LHCN-M2 (cell line): ENCODE measurements at regions not wholly inside any gene's neighbourhood (a gene's known extent, or its start where the extent isn't known, plus 50 kb on each side); places are given as distances from the start of the nearest gene placed in this dataset.
A peak's percentile ranks its signal among the peaks of the same experiment; 100 is the strongest.
"Not testable (repeated sequence)": the region's sequence is repeated elsewhere in the genome, so short reads cannot be mapped to it uniquely, and the experiment has no call there.

Experiments used
- DNase-seq: peaks from one replicate; pipeline ENCODE4 v3.0.0-alpha.2; 2012; ENCODE audit warnings: low read depth

DNA sequence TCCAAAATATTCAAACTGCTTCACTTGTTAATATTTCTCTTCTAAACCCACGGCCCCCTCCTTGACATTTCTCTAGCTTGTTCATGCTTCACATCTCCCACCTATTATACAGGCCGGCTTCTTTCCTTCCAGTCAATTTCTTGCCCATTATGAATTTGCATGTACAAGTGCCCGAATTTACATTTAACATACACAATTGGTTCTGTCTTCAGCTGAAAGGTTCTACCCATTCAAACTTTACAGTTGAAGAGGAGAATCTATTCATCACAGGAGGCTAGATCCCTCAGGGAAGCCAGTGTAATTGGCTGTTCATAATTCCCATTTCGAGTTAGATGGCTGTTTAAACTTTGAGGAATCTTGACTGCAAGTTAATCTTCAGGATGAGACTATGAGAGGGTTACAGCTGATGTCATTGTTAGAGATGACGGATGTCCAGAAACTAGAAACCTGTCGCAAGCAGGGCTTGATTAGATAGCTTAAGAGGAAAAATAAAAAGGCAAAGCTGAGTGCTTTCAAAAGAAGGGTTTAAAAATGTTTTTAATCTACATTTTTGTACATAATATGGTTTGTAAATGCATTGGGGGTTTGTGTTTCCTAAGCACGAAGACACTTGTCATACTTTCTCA, 157.0 kb downstream of the ADSS2 start:
- DNase-seq = no peak

DNA sequence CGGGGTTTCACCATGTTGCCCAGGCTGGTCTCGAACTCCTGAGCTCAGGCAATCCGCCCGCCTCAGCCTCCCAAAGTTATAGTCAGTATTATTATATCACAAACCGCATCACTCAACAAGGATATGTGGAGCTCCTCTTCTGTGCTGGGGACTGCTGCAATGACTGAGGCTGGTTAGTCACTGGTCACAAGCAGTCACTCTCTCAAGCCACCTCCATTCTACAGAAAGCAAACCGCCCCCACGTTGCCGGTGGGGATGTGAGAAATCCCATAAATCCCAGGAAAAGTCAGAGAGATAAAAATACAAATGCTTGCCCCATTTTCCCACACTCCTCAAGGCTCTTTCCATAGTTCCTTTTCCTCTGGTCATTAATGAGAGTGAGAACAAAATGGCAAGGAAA, 155.7 kb downstream of the ADSS2 start:
- DNase-seq = no peak

DNA sequence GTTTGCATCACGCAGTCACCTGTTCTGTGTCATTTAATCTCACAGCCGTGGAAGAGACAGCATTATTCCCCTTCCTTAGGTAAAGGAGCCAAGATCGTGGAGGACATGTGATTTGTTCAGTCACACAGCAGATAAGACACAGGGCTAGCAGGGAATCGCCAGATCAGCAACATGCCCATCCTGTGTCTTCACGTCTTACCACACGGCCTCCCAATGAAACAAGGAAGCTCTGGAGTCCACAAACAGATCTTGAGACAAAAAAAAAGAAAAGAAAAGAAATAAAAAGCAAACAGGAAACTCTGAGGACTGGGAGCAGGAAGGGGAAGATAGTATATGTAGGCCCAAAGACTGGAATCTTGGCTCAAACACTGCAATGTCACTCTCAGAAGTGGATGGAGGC, 155.3 kb downstream of the ADSS2 start:
- no peak for DNase-seq

DNA sequence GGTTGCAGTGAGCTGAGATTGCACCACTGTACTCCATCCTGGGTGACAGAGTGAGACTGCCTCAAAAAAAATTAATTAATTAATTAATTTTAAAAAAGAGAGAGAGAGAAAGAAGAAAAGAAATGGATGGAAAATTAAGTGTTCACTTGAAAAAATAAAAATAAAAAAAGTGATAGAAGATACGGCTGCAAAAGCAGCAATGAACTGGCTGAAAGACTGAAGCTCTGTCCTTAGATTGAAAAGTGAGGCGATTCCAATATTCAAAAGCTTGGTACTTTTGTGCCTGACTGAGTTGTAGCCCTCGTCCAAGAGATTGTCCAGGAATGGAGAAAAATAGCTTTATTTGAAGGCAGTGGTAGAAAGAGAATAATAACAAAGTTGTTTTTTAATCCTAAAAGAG, 154.6 kb downstream of the ADSS2 start:
- DNase-seq = no peak

DNA sequence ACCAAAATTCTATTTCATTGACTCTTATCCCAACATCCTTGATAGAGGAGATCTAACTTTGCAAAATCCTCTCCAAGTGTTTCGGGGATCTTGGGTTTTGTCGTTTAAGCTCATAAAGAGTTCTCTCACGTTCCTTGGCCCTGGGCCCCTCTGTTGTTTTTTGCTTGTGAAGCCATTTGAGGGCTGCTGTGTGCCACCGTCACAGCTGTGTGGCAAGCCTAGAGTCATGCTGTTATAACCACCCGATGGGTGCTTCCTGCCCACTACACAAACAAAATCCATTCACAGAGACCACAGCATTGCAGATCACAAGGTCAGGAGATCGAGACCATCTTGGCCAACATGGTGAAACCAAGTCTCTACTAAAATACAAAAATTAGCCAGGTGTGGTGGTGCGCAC, 154.1 kb downstream of the ADSS2 start:
- no peak for DNase-seq

DNA sequence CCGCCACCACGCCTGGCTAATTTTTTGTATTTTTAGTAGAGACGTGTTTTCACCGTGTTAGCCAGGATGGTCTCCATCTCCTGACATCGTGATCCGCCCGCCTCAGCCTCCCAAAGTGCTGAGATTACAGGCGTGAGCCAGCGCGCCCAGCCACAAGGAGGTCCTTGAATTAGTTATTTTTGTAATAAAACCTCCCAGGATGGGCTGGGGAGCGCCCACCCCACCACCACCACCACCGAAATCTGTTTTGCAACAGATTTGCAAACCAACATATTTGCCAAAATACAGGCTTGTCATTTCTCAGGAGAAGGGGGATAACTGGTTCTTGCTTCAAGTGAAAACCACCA, 151.7 kb downstream of the ADSS2 start:
- not testable (repeated sequence) for DNase-seq

DNA sequence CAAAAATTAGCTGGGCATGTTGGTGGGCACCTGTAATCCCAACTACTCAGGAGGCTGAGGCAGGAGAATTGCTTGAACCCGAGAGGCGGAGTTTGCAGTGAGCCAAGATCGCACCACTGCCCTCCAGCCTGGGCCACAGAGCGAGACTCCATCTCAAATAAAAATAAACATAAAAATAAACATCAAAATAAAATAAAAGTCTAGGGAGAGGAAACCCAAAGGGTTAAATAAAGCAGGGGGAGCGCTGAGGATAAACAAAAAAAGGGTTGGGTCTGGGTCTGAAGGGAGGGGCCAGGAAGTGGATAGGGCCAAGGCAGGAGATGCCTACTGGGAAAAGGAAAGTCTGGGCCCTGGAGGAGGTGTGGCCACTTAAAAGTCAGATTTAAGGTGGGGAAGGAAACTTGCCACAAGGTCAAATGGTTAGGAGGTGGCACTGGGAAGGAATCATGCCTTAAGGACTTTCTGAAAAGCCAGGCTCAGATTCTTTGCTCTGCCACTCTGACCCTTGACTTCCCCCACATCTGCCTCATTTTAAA, 150.0 kb downstream of the ADSS2 start:
- no peak for DNase-seq

DNA sequence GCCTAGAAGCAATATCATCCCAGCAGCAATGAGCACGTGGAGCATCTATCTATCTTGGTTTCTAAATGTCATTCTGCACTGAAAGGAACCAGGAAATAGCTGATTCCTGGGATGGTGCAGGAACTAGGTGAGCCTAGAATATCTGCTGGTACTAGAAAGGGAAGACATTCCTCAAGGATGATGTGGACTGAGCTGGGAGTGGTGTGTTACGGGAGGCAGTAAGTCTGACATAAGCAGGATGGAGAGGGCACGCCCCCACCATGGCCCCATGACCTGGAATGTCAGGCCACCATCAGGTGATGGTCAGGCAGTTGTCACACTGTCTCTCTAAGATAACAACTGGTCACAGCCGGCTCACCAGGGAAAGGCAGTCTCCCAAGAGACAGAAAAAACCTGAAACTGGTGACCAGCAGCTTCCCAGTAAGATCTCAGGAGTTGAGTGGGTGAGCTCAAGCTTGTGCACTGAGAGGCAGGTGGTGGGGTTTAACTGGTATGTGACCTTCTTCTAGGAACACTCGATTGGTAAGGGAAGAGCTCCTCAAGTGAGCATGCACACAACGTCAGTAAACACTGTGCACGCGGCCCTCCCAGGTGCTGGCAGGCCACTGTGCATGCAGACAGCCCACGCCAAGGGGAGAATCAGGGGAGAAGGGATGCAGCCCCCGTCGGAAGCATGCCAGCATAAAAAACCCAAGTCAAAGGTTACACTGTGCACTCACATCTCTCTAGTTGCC, 148.7 kb downstream of the ADSS2 start:
- peak; percentile 32 for DNase-seq

DNA sequence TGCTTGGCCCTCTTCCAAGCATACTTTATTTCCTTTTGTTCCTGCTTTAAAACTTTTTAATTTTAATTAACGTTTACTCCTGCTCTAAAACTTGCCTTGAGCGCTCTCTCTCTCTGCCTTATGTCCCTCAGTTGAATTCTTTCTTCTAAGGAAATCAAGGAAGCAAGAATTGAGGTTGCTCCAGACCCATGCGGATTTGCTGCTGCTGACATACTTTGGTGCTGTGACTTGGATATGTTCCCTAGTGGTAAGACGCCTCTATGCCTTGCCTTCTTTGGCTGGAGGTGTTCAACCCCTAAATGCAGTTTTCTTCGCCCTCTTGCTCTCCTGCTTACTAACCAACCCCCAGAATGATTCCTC, 148.1 kb downstream of the ADSS2 start:
- DNase-seq = no peak

DNA sequence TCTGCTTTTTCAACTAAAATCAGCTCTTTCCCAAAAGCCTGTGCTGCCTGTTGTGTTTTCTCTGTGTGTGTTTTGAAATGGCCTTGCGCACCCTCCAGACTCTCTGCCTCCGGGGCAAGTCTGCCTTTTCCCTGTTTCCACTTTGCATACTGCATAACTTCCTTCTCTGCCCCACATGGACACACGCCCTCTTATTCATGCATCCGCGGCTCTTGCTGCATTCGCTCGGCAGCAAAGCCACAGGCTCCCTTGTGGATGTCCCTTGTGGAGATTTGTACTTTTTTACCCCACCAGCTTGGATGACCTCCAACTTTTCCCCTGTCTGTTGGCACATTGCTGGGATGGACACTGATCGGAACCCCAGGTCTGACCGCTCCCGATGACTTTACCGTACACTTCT, 147.6 kb downstream of the ADSS2 start:
- no peak for DNase-seq

DNA sequence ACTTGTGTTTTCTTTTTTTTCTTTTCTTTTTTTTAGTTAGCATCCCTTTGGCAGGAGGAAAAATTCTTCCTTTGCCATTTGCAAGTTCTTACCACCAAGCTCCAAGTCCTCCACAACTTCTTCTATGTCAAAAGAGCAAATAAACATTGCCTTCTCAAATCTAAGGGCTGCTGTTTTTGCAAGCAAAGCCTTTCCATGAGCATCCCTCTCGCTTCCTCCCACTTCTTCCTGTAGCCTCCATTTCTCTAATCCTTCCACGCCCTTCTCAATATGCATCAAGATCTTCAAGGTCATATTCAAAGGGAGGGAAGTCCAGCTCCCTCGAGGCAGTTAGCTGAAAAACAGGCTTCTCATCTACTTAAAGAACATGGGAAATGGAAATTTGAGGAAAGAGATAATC, 147.1 kb downstream of the ADSS2 start:
- DNase-seq = no peak

DNA sequence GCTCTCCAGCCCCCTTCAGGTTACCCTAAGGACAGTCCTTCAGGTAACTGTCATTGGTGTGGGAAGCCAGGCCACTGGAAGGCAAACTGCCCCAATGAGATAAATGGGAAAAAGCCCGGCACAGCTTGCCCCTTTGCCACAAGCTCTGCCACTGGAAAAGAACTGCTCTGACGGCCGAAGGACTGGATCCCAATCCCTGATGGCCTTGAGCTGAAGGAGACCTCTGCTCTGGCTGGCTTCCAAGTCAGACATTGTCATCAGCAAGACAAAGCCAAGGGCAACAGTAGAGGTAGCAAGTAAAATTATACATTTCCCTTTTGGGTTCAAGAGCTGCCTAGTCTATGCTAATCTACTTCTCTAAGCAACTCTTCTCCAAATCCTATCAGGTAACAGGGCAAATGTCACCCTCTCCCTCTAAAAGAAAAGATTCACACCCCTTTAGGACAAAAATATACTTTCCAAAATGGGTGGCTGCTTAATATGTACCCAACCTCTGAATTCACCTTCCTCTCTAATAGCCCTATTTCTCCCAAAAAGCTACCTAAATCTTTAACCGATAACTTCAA, 145.8 kb downstream of the ADSS2 start:
- no peak for DNase-seq

DNA sequence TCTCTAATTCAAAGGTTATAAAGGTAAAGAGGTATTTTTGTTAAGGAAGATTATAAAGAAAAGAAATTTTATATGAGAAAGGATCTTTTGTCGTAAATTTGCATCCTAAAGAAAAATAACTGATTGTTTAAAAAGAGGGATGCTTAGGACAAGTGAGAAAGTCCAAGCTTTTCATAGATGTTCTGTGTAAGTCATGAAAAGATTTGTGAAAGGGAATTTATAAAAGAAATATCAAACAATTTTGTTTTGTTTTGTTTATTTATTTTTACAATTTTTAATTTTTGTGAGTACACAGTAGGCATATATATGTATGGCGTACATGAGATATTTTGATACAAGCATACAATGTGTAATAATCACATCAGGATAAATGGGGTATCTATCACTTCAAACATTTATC, 145.2 kb downstream of the ADSS2 start:
- no peak for DNase-seq

DNA sequence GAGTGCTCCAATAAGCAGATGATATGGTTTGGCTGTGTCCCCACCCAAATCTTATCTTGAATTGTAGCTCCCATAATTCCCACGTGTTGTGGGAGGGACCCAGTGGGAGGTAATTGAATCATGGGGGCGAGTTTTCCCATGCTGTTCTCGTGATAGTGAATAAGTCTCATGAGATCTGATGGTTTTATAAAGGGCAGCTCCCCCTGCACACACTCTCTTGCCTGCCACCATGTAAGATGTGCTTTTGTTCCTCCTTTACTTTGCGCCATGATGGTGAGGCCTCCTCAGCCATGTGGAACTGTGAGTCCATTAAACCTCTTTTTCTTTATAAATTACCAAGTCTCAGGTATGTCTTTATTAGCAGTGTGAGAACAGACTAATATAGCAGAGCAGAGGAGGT, 142.5 kb downstream of the ADSS2 start:
- DNase-seq = not testable (repeated sequence)

DNA sequence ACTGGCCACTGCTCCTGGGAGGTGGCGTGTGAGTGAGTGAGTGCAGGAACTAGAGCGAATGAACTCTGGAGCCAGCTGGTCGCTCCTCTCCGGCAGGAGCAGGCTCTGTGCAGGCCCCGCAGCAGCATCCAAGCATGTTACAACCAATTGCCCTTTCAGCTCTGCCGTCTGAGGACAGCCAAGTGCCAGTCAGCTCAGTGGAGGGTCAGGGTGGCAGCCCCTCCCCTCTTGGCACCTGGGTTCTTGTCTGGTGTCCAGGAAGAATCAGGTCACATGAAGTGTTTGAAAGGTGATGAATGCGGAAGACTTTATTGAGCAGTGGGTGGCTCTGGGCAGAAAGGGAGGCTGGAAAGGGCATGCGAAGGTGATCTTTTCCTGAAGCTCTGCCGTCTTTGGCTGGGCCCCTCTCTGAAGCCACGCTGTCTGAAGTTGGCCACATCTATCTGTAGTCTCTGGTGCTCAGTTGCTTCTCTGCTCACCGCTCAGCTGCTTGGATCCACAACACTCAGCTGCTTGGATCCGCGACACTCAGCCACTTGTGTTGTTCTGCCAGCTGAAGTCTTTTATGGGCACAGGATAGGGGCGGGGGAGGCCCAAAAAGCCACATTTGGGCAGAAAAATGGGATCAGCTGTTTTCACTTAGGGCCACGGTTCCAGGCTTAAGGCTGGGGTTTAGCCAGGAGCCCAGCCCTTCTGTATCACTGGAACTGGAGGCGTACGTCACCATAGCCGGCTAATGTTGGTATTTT, 139.8 kb downstream of the ADSS2 start:
- peak; percentile 35 for DNase-seq

DNA sequence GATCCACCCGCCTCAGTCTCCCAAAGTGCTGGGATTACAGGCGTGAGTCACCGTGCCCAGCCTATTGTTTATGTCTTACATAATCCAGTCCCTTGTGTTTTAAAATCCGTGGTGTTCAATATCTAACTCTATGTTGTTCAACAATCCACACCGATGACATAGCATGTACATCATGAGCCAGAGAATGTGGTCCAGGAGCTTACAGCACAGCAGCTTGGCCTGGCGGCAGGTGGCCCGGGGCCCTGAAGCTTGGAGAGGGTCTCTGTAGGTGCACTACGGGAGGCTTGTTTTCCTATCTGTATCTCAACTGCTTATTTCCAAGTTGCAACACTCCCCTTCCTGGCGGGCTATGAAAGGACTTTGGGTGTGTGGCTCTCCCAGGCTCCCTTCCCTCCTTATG, 138.4 kb downstream of the ADSS2 start:
- DNase-seq = no peak

DNA sequence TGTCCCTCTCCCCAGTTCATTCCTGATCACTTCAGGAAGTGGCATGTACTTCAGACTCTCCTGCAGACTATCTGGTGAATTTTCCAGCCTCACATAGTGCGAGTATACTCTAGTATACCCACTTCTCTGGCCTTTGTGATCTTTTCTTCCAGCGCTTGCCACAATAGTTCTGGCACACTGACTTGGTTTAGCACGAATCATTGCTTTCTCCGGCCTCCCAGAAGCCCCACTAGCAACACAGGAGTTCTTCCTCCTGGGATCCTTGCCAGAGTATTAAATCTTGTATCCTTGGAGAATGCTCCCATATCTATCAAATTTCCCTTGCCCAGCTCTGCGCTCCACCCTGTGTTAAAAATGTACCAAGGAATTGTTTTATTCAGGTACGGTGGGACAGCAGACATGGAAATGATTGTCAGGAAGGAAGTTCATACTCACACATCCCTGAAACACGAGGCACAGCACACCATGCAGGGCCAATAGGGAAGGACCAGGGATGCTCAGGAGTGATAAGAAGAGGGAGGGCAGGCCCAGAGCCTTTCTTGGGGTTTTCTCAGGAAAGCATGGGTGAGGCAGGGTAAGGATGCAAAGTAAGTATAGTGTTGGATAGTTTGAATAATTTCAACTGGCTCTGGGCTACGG, 136.7 kb downstream of the ADSS2 start:
- DNase-seq = no peak

DNA sequence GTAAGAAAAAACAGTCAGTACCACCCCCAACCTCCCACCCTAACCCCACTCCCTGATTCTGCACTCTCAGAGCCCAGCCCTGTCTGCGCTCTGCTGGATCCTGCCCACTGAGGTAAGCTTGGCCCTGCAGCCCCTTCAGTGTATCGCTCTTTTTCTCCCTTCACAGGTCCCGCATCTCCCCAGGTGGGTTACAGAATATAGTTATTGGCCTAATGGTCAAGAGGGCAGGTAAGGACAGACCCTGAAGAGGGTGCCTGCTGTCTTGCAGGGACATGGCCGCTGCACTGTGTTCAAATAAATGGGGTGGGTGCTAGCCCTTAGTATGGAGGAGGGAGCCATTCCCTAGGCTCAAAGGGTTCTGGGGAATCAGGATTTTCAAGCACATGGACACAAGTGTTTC, 135.7 kb downstream of the ADSS2 start:
- no peak for DNase-seq

DNA sequence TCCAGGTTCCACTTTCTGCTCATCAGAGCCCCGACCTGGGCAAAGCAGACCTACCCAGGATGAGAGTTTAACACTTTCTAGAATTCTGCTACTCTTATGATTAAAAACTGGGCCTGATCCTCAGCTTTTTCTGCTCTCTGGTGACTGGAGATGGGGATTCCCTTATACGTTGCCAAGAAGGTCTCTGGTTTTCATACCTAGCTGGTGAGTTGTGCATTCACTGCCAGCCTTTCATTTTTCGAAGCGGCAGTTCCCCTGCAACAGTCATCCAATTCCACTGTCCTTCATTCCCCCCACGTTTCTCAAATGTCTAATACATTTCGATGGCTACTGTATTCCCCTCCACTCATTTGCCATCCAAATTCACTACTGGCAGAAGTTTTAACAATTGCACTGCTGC, 135.3 kb downstream of the ADSS2 start:
- no peak for DNase-seq

DNA sequence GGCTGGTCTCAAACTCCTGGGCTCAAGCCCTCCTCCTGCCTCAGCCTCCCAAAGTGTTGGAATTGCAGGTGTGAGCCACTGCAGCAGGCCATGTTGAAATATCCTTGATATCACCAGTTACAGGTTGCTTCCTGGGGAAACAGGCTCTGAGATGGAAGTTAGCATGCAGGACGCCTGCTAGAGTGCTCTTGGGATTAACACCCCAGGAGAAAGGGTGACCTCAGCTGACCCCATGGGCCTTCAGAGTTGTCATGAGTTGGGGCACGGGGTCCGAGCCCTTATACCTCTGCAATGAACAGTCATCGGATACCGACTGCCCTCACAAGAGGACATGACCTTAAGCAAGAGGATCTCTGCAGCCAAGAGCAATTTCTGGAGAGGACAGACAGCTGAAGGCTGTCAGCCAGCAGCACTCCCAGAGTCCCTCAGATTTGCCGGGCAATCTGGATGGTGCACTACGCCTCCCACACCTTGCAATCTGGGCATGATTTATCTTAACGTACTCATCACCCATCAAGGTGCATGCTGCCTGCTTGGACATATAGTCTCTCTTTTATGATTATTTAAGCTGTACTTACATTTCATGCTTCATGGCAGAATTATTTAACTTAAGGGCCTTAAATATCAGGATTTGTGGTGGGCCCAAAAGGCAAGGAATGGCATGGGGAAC, 134.6 kb downstream of the ADSS2 start:
- no peak for DNase-seq

DNA sequence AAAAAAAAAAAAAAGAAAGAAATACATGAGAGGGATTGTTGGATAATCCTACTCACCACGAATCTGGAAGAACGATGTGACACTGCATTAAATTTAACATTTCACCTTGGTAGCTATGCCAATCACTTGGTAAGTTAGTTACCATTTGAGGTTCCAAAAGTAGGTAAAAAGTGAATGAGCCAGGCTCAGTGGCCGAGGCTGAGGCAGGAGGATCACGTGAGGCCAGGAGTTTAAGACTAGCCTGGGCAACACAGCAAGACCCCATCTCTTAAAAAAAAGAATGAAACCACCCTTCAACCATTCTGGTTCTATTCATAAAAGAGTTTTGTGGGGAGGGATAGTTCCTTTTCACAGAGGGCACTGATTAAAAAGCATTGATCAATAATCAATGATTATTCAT, 133.6 kb downstream of the ADSS2 start:
- DNase-seq = no peak
